ENCODE measurements at regions not wholly inside any gene's neighbourhood (a gene's known extent, or its start where the extent isn't known, plus 50 kb on each side); places are given as distances from the start of the nearest gene placed in this dataset.

- TF ChIP-seq EZH2 (IDR thresholded peaks at IDR 0.05; ENCODE audit: borderline replicate concordance, low read depth, low read length, poor library complexity, severe bottlenecking) = no peak
- TF ChIP-seq CTCF (conservative IDR thresholded peaks at IDR 0.05; ENCODE audit: low read depth, low read length) = no peak
These were observed 2090.4 kb upstream of the TENM3 start for GRCh38 chr4:180152831-180153230.
